Neural progenitor cell (in vitro differentiated cells): ENCODE measurements at regions not wholly inside any gene's neighbourhood (a gene's known extent, or its start where the extent isn't known, plus 50 kb on each side); places are given as distances from the start of the nearest gene placed in this dataset.

Experiments
- DNase-seq: peaks from one replicate; pipeline ENCODE4 v3.0.0-alpha.2; 2016; ENCODE audit warnings: low spot score
- H2AFZ ChIP-seq: fragments of 200-600 bp; sonication (generic); replicated peaks from 2 replicates; pipeline ENCODE4 v1.6.1; 2016; ENCODE audit warnings: antibody characterized with exemption
- H3F3A ChIP-seq: fragments of 200-600 bp; sonication (generic); 2 replicates; pipeline ENCODE4 v1.6.1; 2016; ENCODE audit warnings: antibody characterized with exemption, low read depth
- H3K27ac ChIP-seq: fragments of 200-600 bp; sonication (generic); 2 replicates; pipeline ENCODE4 v1.5.1; 2016; ENCODE audit warnings: mild to moderate bottlenecking
- H3K27me3 ChIP-seq: fragments of 200-600 bp; sonication (generic); 2 replicates; pipeline ENCODE4 v1.6.1; 2016; ENCODE audit warnings: mild to moderate bottlenecking, moderate library complexity
- H3K36me3 ChIP-seq: fragments of 200-600 bp; sonication (generic); 2 replicates; pipeline ENCODE4 v1.5.1; 2016
- H3K4me1 ChIP-seq: fragments of 200-600 bp; sonication (generic); 2 replicates; pipeline ENCODE4 v1.6.1; 2016; ENCODE audit warnings: mixed run types
- H3K4me2 ChIP-seq: fragments of 200-600 bp; sonication (generic); 2 replicates; pipeline ENCODE4 v1.6.1; 2016
- H3K4me3 ChIP-seq: fragments of 200-600 bp; sonication (generic); 2 replicates; pipeline ENCODE4 v1.5.1; 2016
- H3K79me2 ChIP-seq: fragments of 200-600 bp; sonication (generic); 2 replicates; pipeline ENCODE4 v1.6.1; 2016; ENCODE audit warnings: low read depth
- H3K9ac ChIP-seq: fragments of 200-600 bp; sonication (generic); 2 replicates; pipeline ENCODE4 v1.6.1; 2016
- H3K9me3 ChIP-seq: fragments of 200-600 bp; sonication (generic); 2 replicates; pipeline ENCODE4 v1.5.1; 2016; ENCODE audit warnings: low read depth
- H4K20me1 ChIP-seq: fragments of 200-600 bp; sonication (generic); 2 replicates; pipeline ENCODE4 v1.6.1; 2016; ENCODE audit warnings: low read depth
- H3K27ac Mint-ChIP-seq: 3 replicates; pipeline ENCODE4 v1.8.0; 2021; ENCODE audit warnings: mixed read lengths
- H3K27me3 Mint-ChIP-seq: 2 replicates; pipeline ENCODE4 v1.8.0; 2022; ENCODE audit warnings: low read depth, mild to moderate bottlenecking, inconsistent platforms, moderate library complexity, mixed read lengths; ENCODE audit not compliant: insufficient read depth
- H3K36me3 Mint-ChIP-seq: 3 replicates; pipeline ENCODE4 v1.8.0; 2021; ENCODE audit warnings: mixed read lengths
- H3K4me1 Mint-ChIP-seq: 3 replicates; pipeline ENCODE4 v1.8.0; 2021; ENCODE audit warnings: mixed read lengths
- H3K4me3 Mint-ChIP-seq: 3 replicates; pipeline ENCODE4 v1.8.0; 2021; ENCODE audit warnings: mild to moderate bottlenecking, moderate library complexity, mixed read lengths
- H3K9me3 Mint-ChIP-seq: 3 replicates; pipeline ENCODE4 v1.8.0; 2020; ENCODE audit warnings: mixed read lengths
- EZH2 ChIP-seq: fragments of 200-600 bp; sonication (generic); IDR thresholded peaks from 2 replicates; pipeline ENCODE4 v1.6.1; 2017; ENCODE audit warnings: antibody characterized with exemption, mild to moderate bottlenecking, moderate library complexity
- EZH2phosphoT487 ChIP-seq: fragments of 200-600 bp; sonication (generic); IDR thresholded peaks from 2 replicates; pipeline ENCODE4 v1.6.1; 2017; ENCODE audit warnings: antibody characterized with exemption
- TF ChIP-seq, protein P1 (sequence below): fragments of 200-600 bp; sonication (generic); IDR thresholded peaks from 2 replicates; pipeline ENCODE4 v1.5.1; 2017; ENCODE audit warnings: antibody characterized with exemption, mild to moderate bottlenecking

DNA sequence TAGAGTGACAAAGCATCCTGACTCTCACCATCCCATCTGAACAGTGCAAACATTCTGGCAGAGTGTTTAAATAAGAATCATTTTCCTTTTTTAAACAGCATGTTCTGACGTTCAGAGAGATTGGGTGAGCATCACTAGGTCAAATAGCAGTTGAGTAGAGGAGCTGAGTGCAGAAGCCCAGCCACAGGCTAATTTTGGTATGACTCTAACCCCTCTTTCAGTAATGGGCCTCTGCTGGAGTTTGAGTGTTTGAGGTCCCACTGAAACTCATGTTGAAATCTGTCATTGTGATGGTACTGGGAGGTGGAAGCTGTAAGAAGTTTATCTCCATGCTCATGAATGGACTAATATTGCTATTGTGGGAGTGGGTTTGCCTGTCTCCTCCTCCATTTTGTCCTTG, 194.4 kb downstream of the SALL1 start:
- no peaks in the 10 kb centered on the region for H3K27me3 ChIP-seq

DNA sequence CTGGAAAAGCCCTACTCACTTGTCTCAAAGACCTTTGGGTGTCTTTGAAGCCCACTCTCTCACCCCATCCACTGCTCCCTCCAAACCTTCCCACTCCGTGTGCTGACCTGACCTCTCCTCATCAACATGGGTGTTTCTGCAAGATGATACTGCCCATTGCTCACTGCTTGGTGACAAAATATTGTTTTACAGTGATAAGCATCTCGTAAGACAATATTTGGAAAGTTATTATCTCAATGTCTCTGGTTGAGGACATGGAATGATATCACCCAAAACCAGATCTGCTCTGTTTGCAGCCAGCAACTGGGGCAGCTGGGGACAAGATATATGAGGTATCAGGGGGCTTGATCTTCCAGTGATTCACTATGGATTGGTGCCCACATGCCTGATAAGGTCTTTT, 195.8 kb downstream of the SALL1 start:
- Histone ChIP-seq H3K27me3 (no peaks in the 10 kb centered on the region), H3K9ac (no peak overlapping the region), H3K27ac (no peak overlapping the region), H4K20me1 (no peaks in the 10 kb centered on the region), H3K79me2 (no peaks in the 10 kb centered on the region), H2AFZ (no peak overlapping the region), H3K4me3 (no peak overlapping the region), H3K4me2 (no peak overlapping the region), H3K36me3 (no peaks in the 10 kb centered on the region), H3K9me3 (no peaks in the 10 kb centered on the region), H3F3A (no peaks in the 10 kb centered on the region), H3K4me1 (peaks cover under 1% of the 10 kb centered on the region)
- H3K4me3 Mint-ChIP-seq: no peak overlapping the region
- DNase-seq: no peak
- no peaks in the 10 kb centered on the region for H3K9me3 Mint-ChIP-seq
- H3K27me3 Mint-ChIP-seq: peaks cover 11% of the 10 kb centered on the region
- H3K36me3 Mint-ChIP-seq: no peaks in the 10 kb centered on the region
- TF ChIP-seq EZH2 (no peak), EZH2phosphoT487 (no peak)
- TF ChIP-seq, protein P1, sequence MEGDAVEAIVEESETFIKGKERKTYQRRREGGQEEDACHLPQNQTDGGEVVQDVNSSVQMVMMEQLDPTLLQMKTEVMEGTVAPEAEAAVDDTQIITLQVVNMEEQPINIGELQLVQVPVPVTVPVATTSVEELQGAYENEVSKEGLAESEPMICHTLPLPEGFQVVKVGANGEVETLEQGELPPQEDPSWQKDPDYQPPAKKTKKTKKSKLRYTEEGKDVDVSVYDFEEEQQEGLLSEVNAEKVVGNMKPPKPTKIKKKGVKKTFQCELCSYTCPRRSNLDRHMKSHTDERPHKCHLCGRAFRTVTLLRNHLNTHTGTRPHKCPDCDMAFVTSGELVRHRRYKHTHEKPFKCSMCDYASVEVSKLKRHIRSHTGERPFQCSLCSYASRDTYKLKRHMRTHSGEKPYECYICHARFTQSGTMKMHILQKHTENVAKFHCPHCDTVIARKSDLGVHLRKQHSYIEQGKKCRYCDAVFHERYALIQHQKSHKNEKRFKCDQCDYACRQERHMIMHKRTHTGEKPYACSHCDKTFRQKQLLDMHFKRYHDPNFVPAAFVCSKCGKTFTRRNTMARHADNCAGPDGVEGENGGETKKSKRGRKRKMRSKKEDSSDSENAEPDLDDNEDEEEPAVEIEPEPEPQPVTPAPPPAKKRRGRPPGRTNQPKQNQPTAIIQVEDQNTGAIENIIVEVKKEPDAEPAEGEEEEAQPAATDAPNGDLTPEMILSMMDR: no peak
- no peak overlapping the region for H3K27ac Mint-ChIP-seq
- H3K4me1 Mint-ChIP-seq: peaks cover 4% of the 10 kb centered on the region

More for the DNA sequence above, 194.4 kb downstream of the SALL1 start:
- H3K27ac Mint-ChIP-seq: no peak overlapping the region
- no peak for DNase-seq
- no peak overlapping the region for H3K9ac ChIP-seq
- no peaks in the 10 kb centered on the region for H3K36me3 ChIP-seq
- H3K4me3 ChIP-seq: no peak overlapping the region
- H3K4me3 Mint-ChIP-seq: no peak overlapping the region
- H4K20me1 ChIP-seq: no peaks in the 10 kb centered on the region
- no peak overlapping the region for H3K4me2 ChIP-seq
- H2AFZ ChIP-seq: no peak overlapping the region
- no peaks in the 10 kb centered on the region for H3K9me3 Mint-ChIP-seq
- peaks cover 16% of the 10 kb centered on the region for H3K27me3 Mint-ChIP-seq
- no peaks in the 10 kb centered on the region for H3K79me2 ChIP-seq
- H3K27ac ChIP-seq: no peak overlapping the region
- no peaks in the 10 kb centered on the region for H3F3A ChIP-seq
- TF ChIP-seq EZH2 (no peak), EZH2phosphoT487 (no peak)
- TF ChIP-seq, protein P1: no peak
- no peaks in the 10 kb centered on the region for H3K9me3 ChIP-seq
- peaks cover 7% of the 10 kb centered on the region for H3K4me1 ChIP-seq
- H3K4me1 Mint-ChIP-seq: peaks cover 9% of the 10 kb centered on the region
- no peaks in the 10 kb centered on the region for H3K36me3 Mint-ChIP-seq

DNA sequence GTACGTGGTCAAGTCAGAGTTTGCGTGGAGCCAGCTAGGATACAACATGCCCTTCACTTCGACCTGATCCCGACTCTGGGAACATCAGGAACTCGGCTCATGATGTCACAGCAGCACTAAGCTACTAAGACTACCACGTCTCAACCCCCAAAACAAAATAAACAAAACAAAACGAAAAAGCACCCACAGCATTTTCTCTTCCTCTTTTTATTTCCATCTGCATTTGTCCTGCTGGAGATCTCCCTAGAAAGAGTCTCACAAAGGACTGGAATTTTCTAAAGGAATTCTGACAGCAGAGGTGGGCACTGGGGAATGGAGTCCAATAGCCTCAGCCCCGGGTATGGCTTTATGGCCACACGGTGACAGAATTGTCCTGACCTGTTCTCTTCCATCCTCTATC, 196.6 kb downstream of the SALL1 start:
- H3K27ac ChIP-seq: no peak overlapping the region
- TF ChIP-seq, protein P1: no peak
- TF ChIP-seq EZH2phosphoT487: no peak
- TF ChIP-seq EZH2: no peak
- H3K27ac Mint-ChIP-seq: peak overlapping the region; percentile 75

More for the DNA sequence above, 196.6 kb downstream of the SALL1 start:
- Mint-ChIP-seq H3K36me3 (no peaks in the 10 kb centered on the region), H3K9me3 (no peaks in the 10 kb centered on the region), H3K27me3 (peaks cover 11% of the 10 kb centered on the region), H3K4me3 (no peak overlapping the region), H3K4me1 (peaks cover 3% of the 10 kb centered on the region)
- Histone ChIP-seq H3K4me2 (no peak overlapping the region), H3K36me3 (no peaks in the 10 kb centered on the region), H3K4me1 (no peaks in the 10 kb centered on the region), H3K4me3 (no peak overlapping the region), H3K9me3 (no peaks in the 10 kb centered on the region), H4K20me1 (no peaks in the 10 kb centered on the region), H2AFZ (no peak overlapping the region), H3K9ac (no peak overlapping the region), H3F3A (no peaks in the 10 kb centered on the region), H3K27me3 (no peaks in the 10 kb centered on the region), H3K79me2 (no peaks in the 10 kb centered on the region)
- no peak for DNase-seq
